Activated naive CD8-positive, alpha-beta T cell treated with anti-CD3 and anti-CD28 coated beads, Interleukin-2, amount 50 U/mL, for 24 hours (primary cell): ENCODE measurements at regions not wholly inside any gene's neighbourhood (a gene's known extent, or its start where the extent isn't known, plus 50 kb on each side); places are given as distances from the start of the nearest gene placed in this dataset.

Source experiments
- ATAC-seq: fragments of 150-1000 bp; cut with Tn5 transposase; one replicate; pipeline ENCODE4 v1.10.0; 2021
- DNase-seq: peaks from one replicate; pipeline ENCODE4 v3.0.0; 2021
- H3K27ac Mint-ChIP-seq: one replicate; pipeline ENCODE4 v1.8.0; 2021; ENCODE audit warnings: mild to moderate bottlenecking, mixed read lengths
- H3K27me3 Mint-ChIP-seq: one replicate; pipeline ENCODE4 v1.8.0; 2021; ENCODE audit warnings: mixed read lengths
- H3K36me3 Mint-ChIP-seq: one replicate; pipeline ENCODE4 v1.8.0; 2021; ENCODE audit warnings: low read depth, mixed read lengths
- H3K4me1 Mint-ChIP-seq: one replicate; pipeline ENCODE4 v1.8.0; 2021; ENCODE audit warnings: mixed read lengths
- H3K4me3 Mint-ChIP-seq: one replicate; pipeline ENCODE4 v1.8.0; 2021; ENCODE audit warnings: mild to moderate bottlenecking, moderate library complexity, mixed read lengths
- H3K9me3 Mint-ChIP-seq: one replicate; pipeline ENCODE4 v1.8.0; 2021; ENCODE audit warnings: mixed read lengths

GRCh38 chr4:136575146-136575545 lies 957.1 kb downstream of the PCDH18 start:
- Mint-ChIP-seq H3K36me3 (no peaks in the 10 kb centered on the region), H3K27ac (no peak overlapping the region), H3K4me3 (no peak overlapping the region), H3K27me3 (no peaks in the 10 kb centered on the region), H3K9me3 (peaks cover 6% of the 10 kb centered on the region), H3K4me1 (no peaks in the 10 kb centered on the region)
- DNase-seq: no peak
- ATAC-seq: no peak

GRCh38 chr4:136573460-136573859 lies 958.8 kb downstream of the PCDH18 start:
- DNase-seq (no peak), ATAC-seq (no peak)
- Mint-ChIP-seq H3K27me3 (no peaks in the 10 kb centered on the region), H3K9me3 (peaks cover 6% of the 10 kb centered on the region), H3K36me3 (no peaks in the 10 kb centered on the region), H3K4me3 (no peak overlapping the region), H3K27ac (no peak overlapping the region), H3K4me1 (no peaks in the 10 kb centered on the region)

- Mint-ChIP-seq H3K27me3 (no peaks in the 10 kb centered on the region), H3K4me1 (no peaks in the 10 kb centered on the region), H3K27ac (no peak overlapping the region), H3K9me3 (peaks cover 6% of the 10 kb centered on the region), H3K4me3 (no peak overlapping the region), H3K36me3 (no peaks in the 10 kb centered on the region)
- ATAC-seq (no peak), DNase-seq (no peak)
These were observed 961.0 kb downstream of the PCDH18 start for GRCh38 chr4:136571315-136571714.

- Mint-ChIP-seq H3K36me3 (no peaks in the 10 kb centered on the region), H3K9me3 (no peaks in the 10 kb centered on the region), H3K27ac (no peak overlapping the region), H3K27me3 (no peaks in the 10 kb centered on the region), H3K4me1 (no peaks in the 10 kb centered on the region), H3K4me3 (no peak overlapping the region)
- ATAC-seq: no peak
- no peak for DNase-seq
These were observed 969.5 kb downstream of the PCDH18 start for GRCh38 chr4:136562834-136563233.

GRCh38 chr4:136558940-136559494 lies 973.3 kb downstream of the PCDH18 start:
- ATAC-seq: no peak
- H3K27me3 Mint-ChIP-seq: no peaks in the 10 kb centered on the region
- H3K4me3 Mint-ChIP-seq: no peak overlapping the region
- peaks cover 4% of the 10 kb centered on the region for H3K9me3 Mint-ChIP-seq
- no peak for DNase-seq
- H3K36me3 Mint-ChIP-seq: no peaks in the 10 kb centered on the region
- no peak overlapping the region for H3K27ac Mint-ChIP-seq
- no peaks in the 10 kb centered on the region for H3K4me1 Mint-ChIP-seq

- Mint-ChIP-seq H3K36me3 (no peaks in the 10 kb centered on the region), H3K9me3 (peaks cover 4% of the 10 kb centered on the region), H3K4me1 (no peaks in the 10 kb centered on the region), H3K27me3 (no peaks in the 10 kb centered on the region), H3K4me3 (no peak overlapping the region), H3K27ac (no peak overlapping the region)
- DNase-seq (no peak), ATAC-seq (no peak)
These were observed 974.9 kb downstream of the PCDH18 start for GRCh38 chr4:136557396-136557795.

- Mint-ChIP-seq H3K9me3 (peaks cover 9% of the 10 kb centered on the region), H3K27ac (no peak overlapping the region), H3K27me3 (no peaks in the 10 kb centered on the region), H3K4me3 (no peak overlapping the region), H3K36me3 (no peaks in the 10 kb centered on the region), H3K4me1 (no peaks in the 10 kb centered on the region)
- ATAC-seq: no peak
- no peak for DNase-seq
These were observed 978.3 kb downstream of the PCDH18 start for GRCh38 chr4:136554033-136554432.

GRCh38 chr4:136551753-136552152 lies 980.5 kb downstream of the PCDH18 start:
- ATAC-seq (no peak), DNase-seq (no peak)
- Mint-ChIP-seq H3K36me3 (no peaks in the 10 kb centered on the region), H3K9me3 (peaks cover 9% of the 10 kb centered on the region), H3K27me3 (no peaks in the 10 kb centered on the region), H3K4me3 (no peak overlapping the region), H3K4me1 (no peaks in the 10 kb centered on the region), H3K27ac (no peak overlapping the region)

- no peak for ATAC-seq
- Mint-ChIP-seq H3K36me3 (no peaks in the 10 kb centered on the region), H3K4me3 (no peak overlapping the region), H3K9me3 (peaks cover 3% of the 10 kb centered on the region), H3K27me3 (no peaks in the 10 kb centered on the region), H3K4me1 (no peaks in the 10 kb centered on the region), H3K27ac (no peak overlapping the region)
- no peak for DNase-seq
These were observed 991.5 kb downstream of the PCDH18 start for GRCh38 chr4:136540747-136541146.

- Mint-ChIP-seq H3K36me3 (no peaks in the 10 kb centered on the region), H3K27me3 (no peaks in the 10 kb centered on the region), H3K4me3 (no peak overlapping the region), H3K4me1 (no peaks in the 10 kb centered on the region), H3K27ac (no peak overlapping the region), H3K9me3 (no peaks in the 10 kb centered on the region)
- ATAC-seq (no peak), DNase-seq (no peak)
These were observed 1004.2 kb downstream of the PCDH18 start for GRCh38 chr4:136528131-136528530.

- Mint-ChIP-seq H3K4me3 (no peak overlapping the region), H3K9me3 (no peaks in the 10 kb centered on the region), H3K27ac (no peak overlapping the region), H3K36me3 (no peaks in the 10 kb centered on the region), H3K27me3 (no peaks in the 10 kb centered on the region), H3K4me1 (no peaks in the 10 kb centered on the region)
- DNase-seq (no peak), ATAC-seq (no peak)
These were observed 1005.8 kb downstream of the PCDH18 start for GRCh38 chr4:136526517-136526916.

- Mint-ChIP-seq H3K4me1 (no peaks in the 10 kb centered on the region), H3K27me3 (no peaks in the 10 kb centered on the region), H3K36me3 (no peaks in the 10 kb centered on the region), H3K27ac (no peak overlapping the region), H3K9me3 (peaks cover 6% of the 10 kb centered on the region), H3K4me3 (no peak overlapping the region)
- DNase-seq (no peak), ATAC-seq (no peak)
These were observed 1008.3 kb downstream of the PCDH18 start for GRCh38 chr4:136524039-136524438.

- ATAC-seq (no peak), DNase-seq (no peak)
- Mint-ChIP-seq H3K36me3 (no peaks in the 10 kb centered on the region), H3K27ac (no peak overlapping the region), H3K27me3 (no peaks in the 10 kb centered on the region), H3K9me3 (peaks cover 6% of the 10 kb centered on the region), H3K4me3 (no peak overlapping the region), H3K4me1 (no peaks in the 10 kb centered on the region)
These were observed 1015.9 kb downstream of the PCDH18 start for GRCh38 chr4:136516371-136516770.

- ATAC-seq (no peak), DNase-seq (no peak)
- Mint-ChIP-seq H3K9me3 (peaks cover 12% of the 10 kb centered on the region), H3K4me1 (no peaks in the 10 kb centered on the region), H3K36me3 (no peaks in the 10 kb centered on the region), H3K27ac (no peak overlapping the region), H3K4me3 (no peak overlapping the region), H3K27me3 (no peaks in the 10 kb centered on the region)
These were observed 1027.3 kb downstream of the PCDH18 start for GRCh38 chr4:136505020-136505419.

GRCh38 chr4:136495851-136496250 lies 1036.4 kb downstream of the PCDH18 start:
- DNase-seq (no peak), ATAC-seq (no peak)
- Mint-ChIP-seq H3K9me3 (peaks cover 5% of the 10 kb centered on the region), H3K4me1 (no peaks in the 10 kb centered on the region), H3K36me3 (no peaks in the 10 kb centered on the region), H3K4me3 (no peak overlapping the region), H3K27ac (no peak overlapping the region), H3K27me3 (no peaks in the 10 kb centered on the region)

- Mint-ChIP-seq H3K4me1 (no peaks in the 10 kb centered on the region), H3K27ac (no peak overlapping the region), H3K9me3 (peaks cover 3% of the 10 kb centered on the region), H3K4me3 (no peak overlapping the region), H3K36me3 (no peaks in the 10 kb centered on the region), H3K27me3 (no peaks in the 10 kb centered on the region)
- ATAC-seq (no peak), DNase-seq (no peak)
These were observed 1037.2 kb downstream of the PCDH18 start for GRCh38 chr4:136495076-136495475.
